Suprapubic skin (tissue), 4 donors: ENCODE measurements at regions not wholly inside any gene's neighbourhood (a gene's known extent, or its start where the extent isn't known, plus 50 kb on each side); places are given as distances from the start of the nearest gene placed in this dataset.

Source experiments
- CTCF ChIP-seq, 2 donors: fragments of 200-600 bp in 1 of 2; fragments of 450-650 bp in 1 of 2; sonication (generic) in 1 of 2; IDR thresholded peaks; one replicate each; pipeline ENCODE4 v1.5.1; 2016 to 2019; ENCODE audit warnings: antibody characterized with exemption in 2 of 2, mild to moderate bottlenecking in 1 of 2, moderate library complexity in 1 of 2
- EP300 ChIP-seq: sonication (generic); formaldehyde crosslinking; IDR thresholded peaks from one replicate; pipeline ENCODE4 v1.6.1; 2017; ENCODE audit warnings: antibody characterized with exemption
- POLR2A ChIP-seq, 2 donors: fragments of 450-650 bp; IDR thresholded peaks; one replicate each; pipeline ENCODE4 v1.6.1; 2017; ENCODE audit warnings: antibody characterized with exemption in 2 of 2, mild to moderate bottlenecking in 2 of 2, moderate library complexity in 2 of 2
- POLR2AphosphoS5 ChIP-seq, 3 donors: sonication (generic); formaldehyde crosslinking; IDR thresholded peaks; one replicate each; pipeline ENCODE4 v1.6.1; 2017; ENCODE audit warnings: antibody characterized with exemption in 3 of 3

DNA sequence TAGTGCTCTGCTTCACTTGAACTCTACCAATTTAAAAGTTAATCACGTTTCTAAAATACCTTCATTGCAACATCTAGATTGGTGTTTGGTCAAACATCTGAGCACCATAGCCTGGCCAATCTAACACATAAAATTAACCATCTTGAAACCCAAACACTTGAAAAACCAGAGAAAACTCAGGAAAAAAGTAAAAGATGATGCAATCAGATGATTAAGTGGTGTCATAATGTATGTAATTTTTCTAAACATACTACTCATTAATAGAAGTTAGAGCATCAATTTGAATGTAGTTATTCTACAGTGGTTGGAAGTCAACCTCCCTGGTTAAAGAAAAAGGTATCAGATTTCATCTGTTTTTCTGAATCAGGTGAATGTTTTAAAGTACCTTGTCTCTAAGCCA is 228.6 kb upstream of the ID4 start:
- TF ChIP-seq POLR2AphosphoS5 (IDR thresholded peaks at IDR 0.05) (no peak), CTCF (IDR thresholded peaks at IDR 0.05) (no peak), POLR2A (IDR thresholded peaks at IDR 0.05) (no peak), EP300 (no peak)
